Renal pelvis (tissue), 1 donor: ENCODE measurements at regions not wholly inside any gene's neighbourhood (a gene's known extent, or its start where the extent isn't known, plus 50 kb on each side); places are given as distances from the start of the nearest gene placed in this dataset.
"Not testable (repeated sequence)": the region's sequence is repeated elsewhere in the genome, so short reads cannot be mapped to it uniquely, and the experiment has no call there.

Experiments used
- DNase-seq: peaks from one replicate; pipeline ENCODE4 v3.0.0-alpha.2; 2013

DNA sequence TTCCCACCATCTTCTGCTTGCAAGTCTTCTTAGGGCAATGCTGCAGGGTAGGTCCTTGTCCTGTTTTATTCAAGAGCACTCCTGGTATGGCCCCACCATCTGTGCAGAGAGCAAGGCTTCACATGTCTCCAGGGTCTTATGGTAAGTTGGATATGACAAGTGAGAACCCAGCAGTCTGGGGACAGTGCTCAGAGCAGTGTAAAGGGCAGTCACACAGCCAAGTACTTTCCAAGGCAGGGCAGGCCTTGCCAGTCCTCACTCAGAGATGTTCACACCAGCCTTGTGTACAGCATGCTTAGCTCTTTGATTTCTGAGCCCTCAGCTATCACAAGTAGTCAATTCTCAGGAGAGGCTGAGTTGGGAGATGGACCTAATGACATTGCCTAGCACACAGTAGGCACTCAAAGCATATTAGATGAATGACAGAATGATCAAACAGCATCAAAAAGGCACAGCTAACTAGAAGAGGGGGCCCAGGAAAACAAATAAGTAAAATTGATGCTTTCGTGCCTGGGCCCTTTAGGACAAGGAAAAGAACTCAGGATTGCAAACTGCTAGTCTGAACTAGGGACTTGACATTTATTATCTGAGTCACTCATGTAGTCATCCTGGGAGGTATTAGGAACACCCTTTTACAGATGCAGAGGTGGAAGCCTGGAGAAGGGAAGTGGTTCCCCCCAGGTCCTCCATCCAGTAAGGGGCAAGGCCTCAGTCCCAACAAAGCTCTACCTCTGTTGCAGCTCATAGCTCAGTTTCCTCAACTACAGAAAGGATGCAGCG lies 86.7 kb upstream of the CTAGE1 start:
- DNase-seq = no peak

DNA sequence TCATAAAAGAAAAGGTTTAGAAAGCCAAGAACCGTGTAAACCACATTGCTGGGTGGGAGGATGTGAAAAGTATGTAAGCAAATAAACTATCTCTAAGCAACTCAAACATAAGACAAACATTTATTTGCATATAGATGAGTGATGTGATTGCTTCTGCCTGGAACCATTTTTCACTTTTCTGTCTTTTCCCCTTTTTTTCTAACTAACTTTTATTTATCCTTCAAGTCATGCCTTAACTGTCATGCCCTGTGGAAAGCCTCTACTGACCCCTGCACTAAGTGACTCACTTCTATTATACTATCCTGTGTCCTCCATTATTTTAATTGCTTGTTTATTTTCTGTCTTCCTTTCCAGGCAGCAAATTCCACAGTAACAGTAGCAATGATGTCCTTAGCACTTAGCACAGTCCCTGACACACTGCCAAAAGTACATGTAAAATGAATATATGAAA lies 87.5 kb upstream of the CTAGE1 start:
- DNase-seq = no peak

DNA sequence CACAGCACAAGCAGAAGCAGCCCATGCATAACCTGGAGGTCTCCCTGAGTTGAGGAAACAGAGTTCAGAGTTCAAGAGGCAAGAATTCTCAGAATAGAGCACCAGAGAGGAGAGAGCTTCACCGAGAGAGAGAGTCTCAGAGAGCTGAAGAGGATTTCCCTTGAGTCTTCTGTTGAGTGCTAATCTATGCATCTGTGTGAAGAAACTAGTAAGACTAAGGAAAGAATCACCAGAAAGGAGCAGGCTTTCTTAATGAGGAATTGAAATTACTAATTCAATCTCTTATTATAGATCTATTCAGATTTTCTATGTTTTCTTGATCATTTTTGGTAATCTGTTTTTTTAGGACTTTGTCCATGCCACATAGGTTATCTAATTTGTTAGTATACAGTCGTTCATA lies 89.3 kb upstream of the CTAGE1 start:
- DNase-seq = no peak

DNA sequence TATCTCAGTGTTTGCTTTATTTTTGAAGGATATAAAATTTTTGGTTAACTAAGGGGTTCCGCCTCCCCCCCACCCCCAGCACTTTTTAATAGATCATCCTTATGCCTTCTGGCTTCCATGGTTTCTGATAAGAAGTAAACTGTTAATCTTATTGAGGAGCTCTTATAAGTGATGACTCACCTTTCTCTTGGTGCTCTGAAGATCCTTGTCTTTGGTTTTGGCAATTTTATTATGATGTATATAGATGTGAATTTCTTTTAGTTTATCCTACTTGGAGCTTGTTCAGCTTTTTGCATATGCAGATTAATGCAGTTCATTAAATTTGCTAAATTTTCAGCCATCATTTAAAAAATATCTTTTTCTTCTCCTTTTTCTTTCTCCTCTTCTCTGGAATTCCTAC lies 91.7 kb upstream of the CTAGE1 start:
- no peak for DNase-seq

DNA sequence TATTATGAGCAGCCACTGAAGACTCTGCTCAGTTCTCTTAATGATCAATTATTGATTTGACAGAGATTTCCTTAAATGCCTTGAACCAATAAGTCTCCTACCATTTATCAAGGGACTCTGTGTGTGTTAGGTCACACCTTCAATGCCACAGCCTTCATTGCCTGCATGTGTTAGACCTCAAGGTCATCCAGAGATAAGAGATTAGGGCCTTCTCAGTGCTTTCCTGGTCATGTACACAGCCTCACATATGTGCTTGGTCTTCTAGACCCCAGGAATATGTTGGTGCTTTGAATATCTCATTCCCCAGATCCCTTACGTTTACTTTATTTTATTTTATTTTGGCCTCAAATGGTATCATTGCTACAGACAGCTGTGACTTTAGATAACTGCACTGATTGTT lies 93.0 kb upstream of the CTAGE1 start:
- DNase-seq = no peak

DNA sequence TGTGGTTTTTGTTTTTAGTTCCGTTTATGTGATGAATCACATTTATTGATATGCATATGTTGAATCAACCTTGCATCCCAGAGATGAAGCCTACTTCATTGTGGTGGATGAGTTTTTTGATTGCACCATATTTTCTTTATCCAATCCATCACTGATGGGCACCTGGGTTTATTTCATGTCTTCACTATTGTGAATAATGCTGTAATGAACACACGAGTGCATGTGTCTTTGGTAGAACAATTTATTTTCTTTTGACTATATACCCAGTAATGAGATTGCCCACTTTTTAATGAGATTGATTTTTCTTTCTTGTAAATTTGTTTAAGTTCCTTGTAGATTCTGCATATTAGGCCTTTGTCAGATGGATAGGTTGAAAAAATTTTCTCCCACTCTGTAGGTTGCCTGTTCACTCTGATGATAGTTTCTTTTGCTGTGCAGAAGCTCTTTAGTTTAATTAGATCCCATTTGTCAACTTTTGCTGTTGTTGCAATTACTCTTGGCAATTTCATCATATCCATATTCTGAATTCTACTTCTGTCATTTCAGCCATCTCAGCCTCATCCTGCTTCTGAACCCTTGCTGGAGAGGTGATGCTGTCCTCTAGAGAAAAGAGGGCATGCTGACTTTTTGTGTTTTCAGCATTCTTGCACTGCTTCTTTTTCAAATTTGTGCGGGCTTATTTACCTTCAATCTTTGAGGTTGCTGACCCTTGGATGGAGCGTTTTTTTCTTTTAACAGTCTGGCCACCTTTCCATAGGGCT lies 96.2 kb upstream of the CTAGE1 start:
- DNase-seq = no peak

DNA sequence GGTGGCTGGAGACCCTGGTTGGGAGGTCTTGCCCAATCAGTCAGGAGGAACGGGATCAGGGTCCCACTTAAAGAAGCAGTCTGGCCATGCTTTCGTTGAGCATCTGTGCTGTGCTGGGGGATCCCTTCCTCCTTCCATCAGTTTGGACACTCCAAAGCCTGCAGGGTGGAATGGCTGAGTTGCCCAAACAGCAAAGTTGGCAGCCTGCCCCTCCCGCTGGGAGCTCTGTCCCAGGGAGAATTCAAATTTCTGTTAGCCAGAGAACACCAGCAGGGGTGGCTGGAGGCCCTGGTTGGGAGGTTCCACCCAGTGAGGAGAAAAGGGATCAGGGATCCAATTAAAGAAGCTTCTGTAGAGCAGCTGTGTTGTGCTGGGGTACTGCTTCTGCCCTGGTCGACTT lies 96.9 kb upstream of the CTAGE1 start:
- DNase-seq = no peak

DNA sequence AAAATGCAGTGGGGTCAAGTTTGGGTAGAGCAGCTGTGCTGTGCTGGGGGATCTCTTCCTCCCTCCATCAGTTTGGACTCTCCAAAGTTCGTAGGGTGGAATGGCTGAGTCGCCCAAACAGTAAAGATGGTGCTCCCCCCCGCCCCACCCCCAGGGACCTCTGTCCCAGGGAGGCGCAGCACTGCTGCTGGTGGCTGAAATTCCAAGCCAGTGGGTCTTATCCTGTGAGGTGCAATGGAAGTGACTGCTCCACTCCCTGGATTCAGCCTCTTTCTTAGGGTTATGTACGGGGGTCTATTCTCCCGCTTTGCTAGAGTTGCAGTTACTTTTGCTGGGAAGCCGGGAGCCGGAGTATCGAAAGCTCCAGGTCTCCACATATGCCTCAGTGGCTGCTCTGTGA lies 97.5 kb upstream of the CTAGE1 start:
- DNase-seq = no peak

DNA sequence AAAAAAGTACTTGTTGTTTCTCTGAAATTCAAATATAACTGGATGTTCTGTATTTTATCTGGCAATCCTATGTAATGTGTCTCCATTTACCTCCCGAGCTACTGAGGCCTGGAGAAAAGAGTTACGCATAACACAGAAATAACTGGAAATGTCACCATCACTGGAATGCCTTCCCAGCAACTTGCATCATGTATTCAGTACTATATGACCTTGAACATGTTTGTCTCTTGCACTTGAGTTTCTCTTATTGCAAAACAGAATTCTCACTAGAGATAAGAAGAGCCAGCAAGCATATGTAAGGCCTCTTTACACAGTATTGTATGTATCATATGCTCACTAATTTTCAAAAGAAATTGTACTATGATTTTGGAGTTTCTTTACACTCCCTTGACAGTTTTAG lies 99.6 kb upstream of the CTAGE1 start:
- no peak for DNase-seq

DNA sequence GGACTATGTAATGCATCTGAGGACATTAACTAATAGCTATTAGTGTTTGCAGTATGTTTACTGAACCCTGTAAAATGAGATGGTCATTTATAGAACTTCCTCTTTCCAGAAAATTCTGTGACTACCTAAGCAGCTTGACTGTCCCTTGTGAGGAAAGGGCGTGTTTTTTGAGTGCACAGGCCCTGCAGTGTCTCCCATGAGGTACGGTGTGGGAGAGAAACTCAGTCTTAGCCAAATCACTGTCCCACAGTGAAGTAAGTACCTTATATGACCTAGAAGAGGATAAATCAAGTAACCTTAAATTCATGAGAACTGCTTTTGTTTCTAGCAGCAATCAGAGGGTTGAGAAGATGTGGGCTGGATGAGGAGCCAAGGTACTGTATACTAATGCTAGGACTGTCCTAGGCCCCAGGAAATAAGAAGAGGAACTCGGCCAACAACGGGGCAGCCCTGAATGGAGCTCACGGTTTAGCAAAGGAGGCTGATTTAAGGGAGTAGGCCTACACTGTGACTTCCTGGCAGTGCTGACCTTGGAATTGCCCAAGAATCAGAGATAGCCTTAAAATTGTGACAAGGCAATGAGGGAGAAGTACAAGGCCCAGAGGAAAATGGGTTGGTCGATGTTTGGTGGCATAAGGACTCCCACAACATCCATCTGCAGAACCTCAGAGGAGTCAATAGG lies 103.5 kb upstream of the CTAGE1 start:
- no peak for DNase-seq

DNA sequence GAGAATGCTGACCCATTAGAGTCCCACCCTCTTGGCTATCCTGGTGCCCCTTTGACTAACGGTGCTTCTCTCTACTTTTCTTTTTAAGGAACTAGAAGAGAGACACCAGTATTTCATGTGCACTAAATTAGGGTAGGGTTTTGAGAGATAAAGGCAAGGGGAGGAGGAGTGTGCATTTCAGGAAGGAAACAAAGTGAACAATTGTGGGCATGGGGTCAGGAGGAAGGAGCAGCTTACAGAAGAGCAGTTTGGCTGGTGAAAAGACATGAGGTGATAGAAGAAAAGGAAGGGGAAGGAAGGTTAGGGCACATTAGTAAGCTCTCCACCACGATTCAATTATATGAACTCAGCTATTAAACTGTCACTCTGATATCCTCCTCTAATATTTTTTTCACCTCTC lies 105.8 kb upstream of the CTAGE1 start:
- no peak for DNase-seq

DNA sequence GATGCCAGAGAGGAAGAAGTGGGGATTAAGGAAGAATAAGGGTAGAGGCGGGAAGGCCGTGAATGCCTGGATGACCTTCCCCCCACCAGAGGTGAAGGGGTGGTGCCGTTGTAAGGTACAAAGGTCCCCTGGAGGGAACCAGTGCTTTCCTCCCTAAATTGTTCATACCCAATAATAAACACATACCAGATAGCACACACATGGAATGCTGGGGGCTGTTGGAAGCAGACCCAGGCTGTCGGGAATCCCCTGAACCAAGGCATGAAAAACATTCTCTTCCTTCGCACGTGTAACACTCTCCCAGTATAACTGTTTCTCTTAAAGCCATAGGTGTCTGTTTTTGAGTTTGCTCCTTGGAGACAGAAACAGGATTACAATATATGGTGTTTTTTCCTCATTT lies 107.1 kb upstream of the CTAGE1 start:
- DNase-seq = no peak

DNA sequence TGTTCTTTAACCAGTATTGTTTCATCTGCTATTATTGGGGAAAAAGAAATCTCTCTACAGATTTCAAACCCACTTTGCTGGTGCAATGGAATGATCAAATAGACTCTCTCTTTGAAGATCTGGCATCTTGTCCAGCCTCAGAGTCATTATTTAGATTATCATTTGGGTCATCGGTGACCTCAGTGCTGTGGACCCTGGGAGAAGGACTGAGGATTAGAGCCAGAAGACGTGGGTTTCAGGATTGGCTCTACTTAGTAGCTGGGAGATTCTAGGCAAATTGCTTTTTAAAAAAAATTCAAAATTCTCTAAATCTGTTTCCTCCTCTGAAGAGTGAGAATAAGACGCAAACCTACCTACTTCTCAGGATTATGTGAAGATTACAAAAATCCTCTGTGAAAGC lies 107.6 kb upstream of the CTAGE1 start:
- DNase-seq = no peak

DNA sequence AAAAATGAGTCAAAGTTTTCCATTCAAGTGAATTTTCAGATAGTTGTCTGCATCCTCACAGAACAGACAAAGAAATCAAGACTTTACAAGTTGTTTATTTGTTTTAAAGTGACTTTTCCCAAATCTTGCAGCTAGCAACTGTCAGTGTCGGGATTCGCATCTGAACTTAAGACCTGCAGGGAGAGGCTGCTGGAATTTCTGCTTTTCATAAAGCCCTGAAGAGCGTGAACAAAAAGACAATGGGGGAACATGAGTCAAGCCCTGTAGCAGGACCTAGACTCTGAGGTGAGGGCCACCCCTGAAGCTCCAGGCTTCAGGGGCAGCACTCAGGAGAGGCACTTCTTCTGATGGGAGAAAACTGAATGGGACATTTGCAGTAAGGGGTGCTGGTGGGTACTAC lies 108.2 kb upstream of the CTAGE1 start:
- DNase-seq = no peak

DNA sequence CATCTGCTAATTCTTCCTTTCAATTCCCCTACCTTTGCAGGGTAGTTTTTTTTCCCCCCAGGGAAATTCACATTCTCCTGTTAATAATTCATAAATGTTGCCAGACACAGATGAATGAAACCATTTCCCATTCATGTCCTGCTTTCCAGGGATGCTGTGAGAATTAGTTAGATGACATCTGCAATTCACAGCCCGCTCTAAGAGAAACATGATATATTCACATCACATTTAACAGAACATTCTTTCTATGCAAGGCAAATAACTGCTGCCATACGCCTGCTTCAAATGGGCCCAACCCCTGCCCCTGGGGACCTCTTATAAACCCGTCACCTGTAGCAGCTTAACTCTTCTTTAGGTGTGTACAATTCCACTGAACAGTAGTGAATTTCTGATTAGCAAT lies 110.6 kb upstream of the CTAGE1 start:
- no peak for DNase-seq

DNA sequence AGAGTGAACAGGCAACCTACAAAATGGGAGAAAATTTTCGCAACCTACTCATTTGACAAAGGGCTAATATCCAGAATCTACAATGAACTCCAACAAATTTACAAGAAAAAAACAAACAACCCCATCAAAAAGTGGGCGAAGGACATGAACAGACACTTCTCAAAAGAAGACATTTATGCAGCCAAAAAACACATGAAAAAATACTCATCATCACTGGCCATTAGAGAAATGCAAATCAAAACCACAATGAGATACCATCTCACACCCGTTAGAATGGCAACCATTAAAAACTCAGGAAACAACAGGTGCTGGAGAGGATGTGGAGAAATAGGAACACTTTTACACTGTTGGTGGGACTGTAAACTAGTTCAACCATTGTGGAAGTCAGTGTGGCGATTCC lies 117.0 kb upstream of the CTAGE1 start:
- not testable (repeated sequence) for DNase-seq

DNA sequence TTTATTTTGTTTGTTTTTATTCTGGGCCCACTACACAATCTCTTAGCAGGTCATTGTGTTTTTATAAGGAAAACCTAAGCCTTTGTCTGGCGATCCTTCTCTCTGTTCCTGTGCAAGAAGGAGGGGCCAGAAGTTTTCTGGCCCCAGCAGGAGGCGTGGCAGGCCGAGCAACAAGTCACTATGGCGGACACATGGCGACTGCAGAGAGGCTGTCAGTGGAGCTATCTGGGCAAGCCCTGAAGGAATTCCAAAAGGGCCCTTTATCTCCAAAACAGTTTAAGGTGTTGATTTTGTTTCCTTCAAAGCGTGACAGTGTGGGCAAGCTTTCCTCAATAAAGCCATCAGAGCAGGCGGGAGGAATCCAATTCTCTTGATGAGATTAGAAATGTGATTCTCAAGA lies 118.8 kb upstream of the CTAGE1 start:
- DNase-seq = no peak

DNA sequence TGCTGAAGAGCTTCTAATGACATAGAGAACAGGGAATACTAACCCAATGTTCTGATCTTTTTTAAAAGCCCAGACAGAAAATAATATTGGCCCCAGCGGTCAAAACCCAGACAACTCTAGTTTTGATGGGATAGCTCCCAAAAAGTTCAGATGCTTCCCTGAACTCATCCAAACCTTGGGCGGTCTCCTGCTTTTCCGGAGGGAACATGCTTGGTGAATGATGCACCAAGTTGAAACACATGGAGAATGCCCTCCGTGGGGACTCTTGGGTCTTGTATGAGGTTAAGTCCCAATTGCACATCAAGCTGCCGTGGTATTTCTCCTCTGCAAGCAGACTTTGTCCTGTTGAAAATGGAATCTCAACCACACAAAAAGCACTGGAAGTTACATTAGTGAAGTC lies 120.7 kb upstream of the CTAGE1 start:
- no peak for DNase-seq

DNA sequence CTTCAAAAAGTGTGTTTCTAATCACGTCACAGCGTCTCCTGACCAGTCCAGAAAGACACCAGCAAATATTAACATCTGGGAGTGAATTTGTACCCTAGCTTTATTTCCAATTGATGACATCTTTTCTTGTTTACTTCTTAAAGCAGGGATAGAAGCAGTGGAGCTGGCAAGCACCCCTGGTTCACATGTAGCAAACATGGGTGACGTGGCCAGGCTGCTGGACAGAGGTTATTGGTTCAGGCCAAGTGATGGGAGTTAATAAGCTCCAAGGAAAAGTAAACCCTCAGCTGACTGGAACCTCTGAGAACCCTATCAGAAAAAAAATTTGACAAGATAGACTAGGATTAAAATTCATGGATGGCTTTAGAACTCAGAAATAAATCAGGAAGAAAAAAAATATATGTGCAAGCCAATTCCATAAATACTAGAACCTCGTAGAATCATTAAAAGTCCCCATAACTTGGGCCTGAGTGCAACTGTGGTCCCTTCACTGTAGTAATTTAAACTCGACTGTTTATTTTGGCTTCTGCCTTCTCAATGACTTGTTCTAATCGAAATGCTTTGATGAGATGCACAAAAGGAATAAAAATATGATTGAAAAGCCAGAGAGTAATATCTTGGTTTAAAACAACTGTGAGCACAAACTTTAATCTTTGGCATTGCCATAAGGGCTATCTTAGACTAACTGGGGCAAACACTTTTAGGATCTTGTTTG lies 121.5 kb upstream of the CTAGE1 start:
- no peak for DNase-seq

DNA sequence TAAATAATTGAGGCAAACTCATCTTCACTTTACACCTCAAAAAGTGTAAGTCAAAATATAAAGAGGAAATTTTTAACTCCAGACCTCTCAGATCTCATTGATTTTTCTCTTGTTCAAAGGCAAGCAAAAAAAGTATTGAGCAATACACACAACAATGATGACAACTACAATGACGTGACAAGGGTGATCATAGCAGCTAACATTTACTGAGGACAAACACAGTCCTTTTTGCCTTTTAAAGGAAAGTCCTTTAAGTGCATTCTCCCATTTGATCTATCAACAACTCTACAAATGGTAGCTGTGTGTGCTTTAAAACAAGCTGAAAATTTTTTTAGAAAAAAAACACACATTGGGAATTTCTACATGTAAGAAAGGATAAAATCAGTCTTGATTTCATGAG lies 123.5 kb upstream of the CTAGE1 start:
- DNase-seq = no peak

DNA sequence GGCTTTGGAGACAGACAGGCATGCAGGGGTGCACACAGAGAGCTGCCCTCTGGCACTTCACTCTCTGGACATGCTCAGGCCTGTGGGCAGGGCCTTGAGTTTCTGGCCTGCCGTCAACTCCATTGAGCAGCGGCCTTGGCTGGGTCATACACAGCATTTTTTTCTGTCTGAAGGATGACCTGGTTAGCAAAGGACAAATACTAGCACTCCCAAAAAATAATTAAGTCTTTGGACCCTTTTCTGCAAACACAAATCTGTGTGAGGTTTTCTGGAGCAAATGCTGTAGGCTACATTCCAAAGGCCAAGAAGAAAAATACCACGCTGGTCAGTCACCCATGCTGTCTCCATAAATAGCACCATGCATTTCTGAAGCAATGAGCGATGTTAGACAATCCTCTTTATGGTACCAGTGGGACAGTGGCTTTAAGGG lies 124.7 kb upstream of the CTAGE1 start:
- no peak for DNase-seq

DNA sequence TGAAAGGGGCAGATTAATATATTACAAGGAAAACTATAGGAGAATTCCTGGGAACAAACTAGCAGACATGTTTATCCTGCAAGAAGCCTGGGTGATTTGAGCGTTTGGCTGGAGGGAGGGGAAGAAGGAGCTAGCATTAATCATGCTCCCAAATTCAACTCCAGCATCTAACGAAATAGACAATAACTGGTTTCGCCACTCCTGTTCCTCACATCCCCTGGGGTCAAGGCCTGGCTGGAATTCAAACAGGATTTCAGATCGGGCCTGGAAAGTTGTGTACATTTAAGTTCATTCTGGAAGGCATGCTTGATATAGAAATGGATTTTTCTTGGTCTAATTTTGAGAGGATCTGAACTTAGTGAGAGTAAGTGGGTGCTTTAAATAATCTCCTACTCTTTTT lies 126.1 kb upstream of the CTAGE1 start:
- DNase-seq = no peak
